Activated T-cell treated with anti-CD3 and anti-CD28 coated beads, Interleukin-2, amount 50 U/mL, for 72 hours (primary cell): ENCODE measurements at regions not wholly inside any gene's neighbourhood (a gene's known extent, or its start where the extent isn't known, plus 50 kb on each side); places are given as distances from the start of the nearest gene placed in this dataset.
"Not testable (repeated sequence)": the region's sequence is repeated elsewhere in the genome, so short reads cannot be mapped to it uniquely, and the experiment has no call there.

Source experiments
- ATAC-seq, 2 donors: fragments of 150-1000 bp; cut with Tn5 transposase; replicated peaks in 1 of 2; 2 replicates each; pipeline ENCODE4 v1.10.0; 2021; ENCODE audit warnings: moderate library complexity in 2 of 2, mild to moderate bottlenecking in 1 of 2
- DNase-seq, 2 donors: peaks; one replicate each; pipeline ENCODE4 v3.0.0; 2021 to 2022; ENCODE audit warnings: mixed read lengths in 1 of 2
- H3K27ac Mint-ChIP-seq: one replicate; pipeline ENCODE4 v1.8.0; 2022; ENCODE audit warnings: mild to moderate bottlenecking, moderate library complexity, mixed read lengths
- H3K27me3 Mint-ChIP-seq: one replicate; pipeline ENCODE4 v1.8.0; 2022; ENCODE audit warnings: low read depth, mixed read lengths
- H3K36me3 Mint-ChIP-seq, 2 donors: one replicate each; pipeline ENCODE4 v1.8.0; 2022; ENCODE audit warnings: mixed read lengths in 2 of 2, mild to moderate bottlenecking in 1 of 2; ENCODE audit not compliant: insufficient read depth in 2 of 2
- H3K4me1 Mint-ChIP-seq: one replicate; pipeline ENCODE4 v1.8.0; 2022; ENCODE audit warnings: low read depth, mixed read lengths
- H3K4me3 Mint-ChIP-seq, 2 donors: one replicate each; pipeline ENCODE4 v1.8.0; 2022; ENCODE audit warnings: mild to moderate bottlenecking in 2 of 2, mixed read lengths in 2 of 2, moderate library complexity in 2 of 2
- H3K9me3 Mint-ChIP-seq, 2 donors: one replicate each; pipeline ENCODE4 v1.8.0; 2022; ENCODE audit warnings: mixed read lengths in 2 of 2

DNA sequence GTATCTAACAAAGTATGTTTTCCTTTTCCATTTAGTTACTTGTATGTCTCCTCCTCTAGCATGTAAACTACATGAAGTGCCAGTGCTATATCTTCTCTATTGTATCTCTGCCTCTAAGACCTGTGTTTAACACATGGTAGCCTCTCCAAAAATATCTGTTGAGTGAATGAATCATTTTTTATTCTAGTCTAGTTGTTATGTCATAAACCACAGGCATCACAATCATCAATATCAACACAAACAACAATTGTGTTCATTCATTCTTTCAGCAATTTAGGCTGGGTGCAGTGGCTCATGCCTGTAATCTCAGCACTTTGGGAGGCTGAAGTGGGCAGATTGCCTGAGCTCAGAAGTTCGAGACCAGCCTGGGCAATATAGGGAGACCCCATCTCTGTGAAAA lies 111.6 kb upstream of the EYA4 start:
- no peak overlapping the region for H3K4me3 Mint-ChIP-seq
- no peaks in the 10 kb centered on the region for H3K9me3 Mint-ChIP-seq
- H3K4me1 Mint-ChIP-seq, result no peaks in the 10 kb centered on the region
- ATAC-seq, result no peak
- H3K27ac Mint-ChIP-seq, result no peak overlapping the region
- no peaks in the 10 kb centered on the region for H3K27me3 Mint-ChIP-seq
- DNase-seq, result no peak
- H3K36me3 Mint-ChIP-seq, result no peaks in the 10 kb centered on the region

DNA sequence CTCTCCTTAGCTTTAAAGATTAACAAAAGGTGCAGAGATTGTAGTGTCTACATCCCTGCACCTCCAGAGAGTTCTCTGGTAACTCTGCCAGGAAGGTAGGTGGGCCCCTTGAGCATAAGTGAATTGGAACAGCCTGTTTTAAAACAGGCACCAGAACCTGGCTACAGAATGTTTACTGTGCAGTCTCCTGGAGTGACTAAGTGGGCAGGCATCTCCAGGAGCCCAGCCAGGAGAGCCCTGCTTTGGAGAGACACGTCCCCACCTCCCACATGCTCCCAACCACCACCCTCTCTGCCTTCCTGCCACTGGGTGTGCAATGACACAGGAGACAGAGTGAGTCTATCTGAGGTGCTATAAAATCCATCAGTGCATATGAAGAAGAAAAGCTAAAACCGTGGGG lies 110.3 kb upstream of the EYA4 start:
- DNase-seq, result no peak
- no peak for ATAC-seq
- no peak overlapping the region for H3K4me3 Mint-ChIP-seq
- no peaks in the 10 kb centered on the region for H3K36me3 Mint-ChIP-seq
- no peaks in the 10 kb centered on the region for H3K9me3 Mint-ChIP-seq
- H3K27ac Mint-ChIP-seq, result no peak overlapping the region
- no peaks in the 10 kb centered on the region for H3K27me3 Mint-ChIP-seq
- H3K4me1 Mint-ChIP-seq, result no peaks in the 10 kb centered on the region

DNA sequence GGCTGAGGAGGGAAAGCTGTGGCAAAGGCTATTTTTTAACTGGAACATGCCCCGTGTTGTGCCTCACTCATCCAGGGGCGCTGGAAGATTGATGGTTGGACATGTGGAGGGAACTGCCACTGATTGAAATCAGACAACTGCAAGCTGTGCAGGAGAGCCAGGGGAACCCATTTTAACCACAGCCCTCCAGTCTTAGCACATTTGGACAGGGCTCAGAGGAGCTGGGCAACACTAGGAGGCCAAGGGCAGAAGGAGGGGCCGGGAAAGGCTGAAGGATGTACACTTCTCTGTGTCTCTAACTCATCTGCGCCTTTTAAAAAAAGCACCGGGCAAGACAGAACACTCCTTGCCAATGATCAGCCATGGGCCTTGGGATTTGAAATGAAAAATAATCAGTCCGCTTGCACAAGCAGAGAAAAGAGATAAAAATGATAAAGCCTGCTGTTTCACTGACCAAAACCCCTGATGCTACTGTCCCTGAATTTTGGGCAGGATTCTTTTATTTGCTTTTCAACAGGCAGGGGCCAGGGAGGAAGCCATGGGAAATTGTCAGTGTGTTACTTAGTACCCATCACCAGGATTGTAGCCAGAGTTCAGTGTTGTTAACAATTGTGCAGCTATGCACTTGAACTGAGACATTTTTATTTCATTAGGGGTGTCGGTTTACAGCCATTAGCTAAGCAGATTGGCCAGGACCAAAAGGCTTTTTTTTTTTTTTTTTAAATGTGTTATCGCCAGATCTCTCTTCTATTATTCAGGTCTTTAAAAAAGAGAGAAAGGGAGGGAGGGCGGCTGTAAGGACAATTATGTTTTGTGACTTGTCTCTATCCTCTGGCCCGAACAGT lies 109.3 kb upstream of the EYA4 start:
- Mint-ChIP-seq H3K27ac (no peak overlapping the region), H3K4me1 (no peaks in the 10 kb centered on the region), H3K27me3 (no peaks in the 10 kb centered on the region), H3K9me3 (no peaks in the 10 kb centered on the region), H3K36me3 (no peaks in the 10 kb centered on the region), H3K4me3 (no peak overlapping the region)
- ATAC-seq (no peak), DNase-seq (no peak)

DNA sequence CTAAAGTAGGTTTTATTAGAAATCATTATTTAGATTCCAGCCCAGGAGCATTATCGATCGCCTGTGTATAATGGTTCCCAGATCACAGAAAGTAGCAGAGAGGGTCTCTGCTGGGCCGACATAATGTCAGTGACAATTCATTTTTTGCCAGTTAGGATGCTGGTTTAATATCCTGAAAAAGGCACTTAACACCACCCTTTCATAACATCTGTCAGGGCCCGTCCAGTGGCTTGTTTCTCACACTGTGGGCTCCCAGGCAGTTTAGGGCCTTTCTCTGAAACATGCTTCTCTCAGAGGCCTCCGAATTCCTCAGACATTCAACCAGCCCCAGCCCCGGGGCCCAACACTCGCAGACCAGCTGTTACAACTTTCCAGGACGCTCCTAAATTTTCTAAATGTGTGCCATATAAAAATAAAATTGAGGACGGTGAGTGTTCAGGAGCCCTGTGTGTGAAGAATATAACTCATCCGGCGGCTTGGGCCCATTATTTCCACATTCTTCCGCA lies 108.6 kb upstream of the EYA4 start:
- Mint-ChIP-seq H3K4me1 (no peaks in the 10 kb centered on the region), H3K27ac (no peak overlapping the region), H3K27me3 (no peaks in the 10 kb centered on the region), H3K4me3 (no peak overlapping the region), H3K9me3 (no peaks in the 10 kb centered on the region), H3K36me3 (no peaks in the 10 kb centered on the region)
- no peak for DNase-seq
- no peak for ATAC-seq

DNA sequence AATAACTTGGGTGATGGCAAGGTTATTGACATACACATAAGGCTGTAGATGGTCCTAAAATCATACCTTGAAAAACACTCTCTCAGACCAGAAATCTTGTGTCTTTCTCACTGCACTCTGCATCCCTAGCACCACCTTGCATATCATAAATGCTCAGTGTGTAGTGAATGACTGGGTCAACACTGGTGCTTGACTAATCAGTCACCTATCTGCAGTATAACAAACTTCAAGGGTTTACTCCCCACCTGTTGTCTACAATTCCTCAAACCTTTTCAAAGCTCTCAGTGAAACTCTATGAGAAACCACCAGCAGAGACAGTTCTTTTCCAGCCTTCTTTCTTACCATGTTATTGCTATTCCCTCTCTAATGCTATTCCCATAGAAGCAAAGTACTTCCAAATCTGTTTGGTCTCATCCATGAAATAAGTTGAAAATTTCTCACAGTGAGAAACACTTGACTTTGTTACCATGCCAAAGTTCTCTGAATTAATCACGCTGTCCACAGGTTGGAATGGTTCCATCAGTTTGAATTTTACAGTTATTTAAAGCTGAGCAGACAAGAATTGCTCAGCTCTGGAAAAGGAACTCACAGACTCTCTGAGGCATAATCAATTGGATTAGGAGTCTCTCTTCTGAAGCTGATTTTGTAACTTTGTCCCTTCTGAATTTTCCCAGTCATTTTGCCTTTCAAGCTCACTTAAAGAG lies 104.8 kb upstream of the EYA4 start:
- H3K36me3 Mint-ChIP-seq, result no peaks in the 10 kb centered on the region
- no peaks in the 10 kb centered on the region for H3K4me1 Mint-ChIP-seq
- H3K27ac Mint-ChIP-seq, result no peak overlapping the region
- DNase-seq, result no peak
- H3K9me3 Mint-ChIP-seq, result no peaks in the 10 kb centered on the region
- no peak for ATAC-seq
- H3K4me3 Mint-ChIP-seq, result no peak overlapping the region
- no peaks in the 10 kb centered on the region for H3K27me3 Mint-ChIP-seq

DNA sequence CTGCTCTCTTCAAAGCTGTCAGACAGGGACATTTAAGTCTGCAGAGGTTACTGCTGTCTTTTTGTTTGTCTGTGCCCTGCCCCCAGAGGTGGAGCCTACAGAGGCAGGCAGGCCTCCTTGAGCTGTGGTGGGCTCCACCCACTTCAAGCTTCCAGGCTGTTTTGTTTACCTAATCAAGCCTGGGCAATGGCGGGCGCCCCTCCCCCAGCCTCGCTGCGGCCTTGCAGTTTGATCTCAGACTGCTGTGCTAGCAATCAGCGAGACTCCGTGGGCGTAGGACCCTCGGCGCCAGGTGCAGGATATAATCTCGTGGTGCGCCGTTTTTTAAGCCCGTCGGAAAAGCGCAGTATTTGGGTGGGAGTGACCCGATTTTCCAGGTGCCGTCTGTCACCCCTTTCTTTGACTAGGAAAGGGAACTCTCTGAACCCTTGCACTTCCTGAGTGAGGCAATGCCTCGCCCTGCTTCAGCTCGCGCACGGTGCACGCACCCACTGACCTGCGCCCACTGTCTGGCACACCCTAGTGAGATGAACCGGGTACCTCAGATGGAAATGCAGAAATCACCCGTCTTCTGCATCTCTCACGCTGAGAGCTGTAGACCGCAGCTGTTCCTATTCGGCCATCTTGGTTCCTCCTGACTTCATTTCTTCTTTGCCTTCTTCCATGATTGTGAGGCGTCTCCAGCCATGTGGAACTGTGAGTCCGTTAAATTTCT lies 93.5 kb upstream of the EYA4 start:
- not testable (repeated sequence) for H3K27me3 Mint-ChIP-seq, H3K4me3 Mint-ChIP-seq, H3K36me3 Mint-ChIP-seq, DNase-seq, ATAC-seq, H3K9me3 Mint-ChIP-seq, H3K4me1 Mint-ChIP-seq, H3K27ac Mint-ChIP-seq

DNA sequence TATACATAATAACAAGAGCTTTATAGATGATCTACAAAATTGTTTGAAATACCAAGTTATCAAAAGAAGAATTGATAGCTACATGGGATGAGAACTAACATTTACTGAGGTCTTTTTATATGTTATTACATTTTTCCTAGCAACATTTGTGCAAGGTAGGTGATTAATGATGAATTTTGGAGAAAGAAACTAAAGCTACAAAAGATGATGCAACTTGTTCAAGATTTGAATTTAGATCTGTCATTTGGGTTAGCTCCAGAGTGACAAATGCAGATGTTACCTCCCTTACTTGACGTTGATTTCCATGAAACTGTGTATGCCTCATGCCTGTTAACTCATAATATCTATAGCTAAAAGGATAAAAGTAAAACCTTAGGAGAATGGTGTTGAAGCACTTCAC lies 84.5 kb upstream of the EYA4 start:
- Mint-ChIP-seq H3K36me3 (peaks cover 0 to 1% of the 10 kb centered on the region in 2 donors), H3K27me3 (no peaks in the 10 kb centered on the region), H3K9me3 (peaks cover 3 to 11% of the 10 kb centered on the region in 2 donors), H3K4me3 (no peak overlapping the region), H3K27ac (no peak overlapping the region), H3K4me1 (no peaks in the 10 kb centered on the region)
- DNase-seq (no peak), ATAC-seq (no peak)

DNA sequence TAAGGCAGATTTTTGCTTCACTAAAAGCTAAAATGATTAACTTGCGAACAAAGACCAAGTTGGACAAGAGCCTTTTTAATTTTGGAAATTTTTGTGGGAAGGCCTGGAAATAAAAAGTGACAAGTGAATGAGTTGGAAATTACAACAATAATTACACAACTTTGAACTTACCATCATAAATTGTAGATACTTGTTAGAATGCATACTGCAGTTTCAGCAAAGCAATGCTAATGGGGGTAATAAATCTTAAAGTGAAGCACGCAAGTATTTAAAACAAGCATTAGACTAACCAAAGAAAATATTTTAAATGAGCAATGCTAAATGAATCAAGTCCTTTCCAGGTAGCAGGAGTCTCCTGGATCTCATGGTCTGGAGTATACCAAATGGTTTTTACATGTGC lies 83.2 kb upstream of the EYA4 start:
- no peaks in the 10 kb centered on the region for H3K36me3 Mint-ChIP-seq
- no peak overlapping the region for H3K4me3 Mint-ChIP-seq
- ATAC-seq (no peak), DNase-seq (no peak)
- peaks cover under 1% of the 10 kb centered on the region for H3K27me3 Mint-ChIP-seq
- H3K4me1 Mint-ChIP-seq, result no peaks in the 10 kb centered on the region
- no peak overlapping the region for H3K27ac Mint-ChIP-seq
- peaks cover 0 to 5% of the 10 kb centered on the region in 2 donors for H3K9me3 Mint-ChIP-seq

DNA sequence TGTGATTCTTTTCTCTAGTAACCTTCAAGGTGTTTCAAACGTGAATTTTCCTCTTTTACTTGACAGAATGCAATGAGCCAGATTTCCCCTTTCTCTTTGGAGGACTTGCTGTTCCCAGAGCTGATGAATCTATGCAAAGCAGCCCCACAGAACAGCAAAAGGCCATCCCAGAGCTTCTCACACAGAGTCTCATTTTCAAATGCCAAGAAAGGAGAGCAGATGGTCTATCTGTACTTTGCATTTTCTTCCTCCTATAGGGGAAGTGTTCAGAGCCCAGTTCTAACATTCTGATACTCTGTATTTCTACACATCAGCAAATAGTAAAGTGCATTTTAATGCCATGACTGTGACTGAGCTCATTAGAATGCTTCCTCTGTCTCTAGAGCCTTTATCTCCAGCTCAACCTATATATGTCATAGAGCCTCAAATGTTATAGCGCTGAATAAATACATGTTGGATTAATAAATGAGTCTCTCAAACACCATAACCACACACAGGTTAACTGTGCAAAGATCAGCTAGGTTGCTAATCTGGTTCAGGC lies 81.8 kb upstream of the EYA4 start:
- DNase-seq, result no peak
- Mint-ChIP-seq H3K4me1 (no peaks in the 10 kb centered on the region), H3K4me3 (no peak overlapping the region), H3K27ac (no peak overlapping the region), H3K27me3 (peaks cover 8% of the 10 kb centered on the region), H3K9me3 (peaks cover 0 to 2% of the 10 kb centered on the region in 2 donors), H3K36me3 (no peaks in the 10 kb centered on the region)
- ATAC-seq, result no peak

DNA sequence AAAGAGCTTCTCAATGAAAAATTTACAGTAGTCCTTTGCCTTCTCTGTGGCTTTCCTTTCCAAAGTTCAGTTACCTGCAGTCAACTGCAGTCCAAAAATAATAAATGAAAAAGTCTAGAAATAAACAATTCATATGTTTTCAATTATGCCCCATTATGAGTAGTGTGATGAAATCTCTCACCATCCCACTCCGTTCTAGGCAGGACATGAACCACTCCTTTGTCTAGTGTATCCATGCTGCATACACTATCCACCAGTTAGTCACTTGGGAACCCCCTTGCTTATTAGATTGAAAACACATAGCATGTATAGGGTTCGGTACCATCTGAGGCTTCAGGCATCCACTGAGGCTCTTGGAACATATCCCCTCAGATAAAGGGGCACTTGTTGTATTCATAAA lies 80.6 kb upstream of the EYA4 start:
- Mint-ChIP-seq H3K36me3 (no peaks in the 10 kb centered on the region), H3K9me3 (peaks cover 0 to 2% of the 10 kb centered on the region in 2 donors), H3K4me3 (no peak overlapping the region), H3K4me1 (no peaks in the 10 kb centered on the region), H3K27me3 (peaks cover 8% of the 10 kb centered on the region), H3K27ac (no peak overlapping the region)
- DNase-seq (no peak), ATAC-seq (no peak)

DNA sequence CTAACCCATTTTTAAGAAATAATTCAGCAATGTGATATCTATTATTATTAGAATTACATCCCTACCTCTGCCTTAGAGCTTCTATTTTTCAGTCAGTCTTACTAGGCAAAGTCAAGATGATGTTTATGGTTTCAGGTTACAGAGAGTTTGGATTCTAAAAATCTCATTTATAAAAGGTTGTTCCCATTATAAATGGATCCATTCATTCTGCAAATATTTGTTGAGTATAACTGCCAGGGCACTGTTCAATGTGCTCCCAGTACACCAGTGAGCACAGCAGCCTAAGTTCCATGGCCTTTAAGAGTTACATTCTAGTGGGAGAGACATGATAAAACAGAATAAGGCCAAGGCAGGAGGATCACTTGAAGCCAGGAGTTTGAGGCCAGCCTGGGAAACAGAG lies 75.9 kb upstream of the EYA4 start:
- DNase-seq, result no peak
- H3K9me3 Mint-ChIP-seq, result peaks cover 0 to 3% of the 10 kb centered on the region in 2 donors
- no peak for ATAC-seq
- H3K27ac Mint-ChIP-seq, result no peak overlapping the region
- no peaks in the 10 kb centered on the region for H3K4me1 Mint-ChIP-seq
- H3K27me3 Mint-ChIP-seq, result peaks cover 8% of the 10 kb centered on the region
- no peak overlapping the region for H3K4me3 Mint-ChIP-seq
- no peaks in the 10 kb centered on the region for H3K36me3 Mint-ChIP-seq

DNA sequence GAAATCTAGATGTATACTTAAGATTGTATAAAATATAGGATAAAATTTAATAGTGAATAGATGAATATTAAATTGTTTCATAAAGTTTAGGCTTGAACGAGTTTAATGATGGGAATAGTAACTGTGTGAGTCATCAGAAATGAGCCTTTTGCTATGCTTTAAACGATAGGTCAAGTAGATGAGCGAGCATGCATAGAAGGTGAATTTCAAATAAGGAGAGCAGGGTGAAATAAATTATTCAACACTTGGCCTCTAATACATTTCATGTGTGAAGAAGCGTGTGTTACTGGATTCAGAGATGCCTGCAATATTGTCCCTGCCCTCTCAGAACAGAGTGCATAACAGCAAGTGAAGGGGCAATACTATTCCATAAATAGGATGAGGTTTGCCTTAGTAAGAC lies 74.4 kb upstream of the EYA4 start:
- H3K9me3 Mint-ChIP-seq, result peaks cover 0 to 3% of the 10 kb centered on the region in 2 donors
- H3K27ac Mint-ChIP-seq, result no peak overlapping the region
- DNase-seq (no peak), ATAC-seq (no peak)
- H3K27me3 Mint-ChIP-seq, result peaks cover 8% of the 10 kb centered on the region
- no peaks in the 10 kb centered on the region for H3K4me1 Mint-ChIP-seq
- no peaks in the 10 kb centered on the region for H3K36me3 Mint-ChIP-seq
- H3K4me3 Mint-ChIP-seq, result no peak overlapping the region

DNA sequence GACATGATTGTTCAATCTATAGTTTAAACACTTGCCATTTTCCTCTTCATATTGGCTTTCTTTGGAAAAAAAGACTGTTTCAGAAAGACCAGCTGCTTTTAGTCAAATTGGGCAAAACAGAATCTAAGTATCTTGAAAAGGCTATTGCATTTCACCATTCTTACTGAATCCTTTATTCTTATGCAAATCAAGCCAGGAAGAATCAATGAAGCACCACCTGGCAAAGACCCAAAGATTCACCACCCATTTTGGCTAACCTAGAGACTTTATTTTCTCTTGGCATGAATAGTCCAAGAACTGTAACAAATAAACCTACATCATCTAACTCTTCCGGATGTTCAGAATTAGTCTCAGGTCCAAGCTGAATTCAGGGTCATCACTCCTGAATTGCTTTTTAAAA lies 71.3 kb upstream of the EYA4 start:
- Mint-ChIP-seq H3K27ac (no peak overlapping the region), H3K27me3 (no peaks in the 10 kb centered on the region), H3K4me3 (no peak overlapping the region), H3K36me3 (no peaks in the 10 kb centered on the region), H3K9me3 (peaks cover 0 to 6% of the 10 kb centered on the region in 2 donors), H3K4me1 (no peaks in the 10 kb centered on the region)
- ATAC-seq (no peak), DNase-seq (no peak)
